ENCODE measurements at regions not wholly inside any gene's neighbourhood (a gene's known extent, or its start where the extent isn't known, plus 50 kb on each side); places are given as distances from the start of the nearest gene placed in this dataset.
"Not testable (repeated sequence)": the region's sequence is repeated elsewhere in the genome, so short reads cannot be mapped to it uniquely, and the experiment has no call there.

DNA sequence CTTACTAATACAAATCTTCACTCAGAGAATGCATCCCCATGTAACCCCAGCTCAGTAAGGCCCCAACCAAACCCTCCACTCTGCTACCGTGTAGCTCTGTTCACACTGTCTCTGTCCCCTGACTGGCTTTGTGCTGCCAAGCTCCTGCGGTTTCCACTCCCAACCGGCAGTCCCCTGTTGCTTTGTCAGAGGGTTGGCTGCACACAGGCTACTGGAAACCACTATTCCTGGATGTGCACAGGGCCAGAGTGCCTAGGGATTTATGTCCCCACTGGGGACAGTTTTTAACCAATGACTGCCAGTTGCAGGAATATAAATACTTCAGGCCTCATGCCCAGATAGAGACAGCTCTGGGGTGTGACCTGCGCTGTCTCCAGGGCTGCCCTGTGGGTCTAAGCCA is 157.1 kb upstream of the C16orf82 start:
- DNase-seq: no peak

DNA sequence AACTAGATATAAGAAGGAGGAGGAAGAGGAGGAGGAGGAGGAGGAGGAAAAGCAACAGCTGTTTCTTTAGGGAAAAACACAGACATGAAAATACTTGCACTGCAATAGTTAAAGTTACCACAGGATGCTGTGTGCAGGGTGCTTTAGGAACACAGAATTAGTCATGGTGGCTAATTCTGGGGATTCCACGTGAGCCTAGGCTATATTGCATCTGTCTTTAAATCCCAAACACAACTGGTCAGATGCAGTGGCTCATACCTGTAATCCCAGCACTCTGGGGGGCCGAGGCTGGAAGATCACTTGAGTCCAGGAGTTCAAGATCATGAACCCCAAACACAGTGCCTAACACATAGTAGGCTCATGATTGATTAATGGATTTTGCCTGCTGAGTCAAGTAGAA is 155.3 kb upstream of the C16orf82 start:
- DNase-seq: no peak

DNA sequence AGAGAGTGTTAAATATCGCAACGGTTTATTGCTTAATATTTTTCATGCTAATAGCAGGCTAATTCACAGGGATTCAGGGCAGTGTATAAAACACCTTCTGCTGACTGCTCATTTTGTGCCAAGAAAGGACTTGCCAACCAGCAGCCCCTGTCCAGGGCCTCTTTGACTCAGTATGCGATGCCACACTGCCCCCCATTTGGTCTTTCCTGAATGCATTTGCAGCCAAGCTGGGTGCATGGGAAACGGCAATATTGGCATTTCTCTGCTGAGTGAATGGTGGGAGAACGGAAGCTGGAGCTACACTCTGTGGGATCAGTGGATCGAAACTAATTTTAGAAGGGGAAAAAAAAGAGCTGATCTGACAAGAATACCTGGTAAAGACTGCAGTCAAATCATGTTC is 152.9 kb upstream of the C16orf82 start:
- DNase-seq: no peak

DNA sequence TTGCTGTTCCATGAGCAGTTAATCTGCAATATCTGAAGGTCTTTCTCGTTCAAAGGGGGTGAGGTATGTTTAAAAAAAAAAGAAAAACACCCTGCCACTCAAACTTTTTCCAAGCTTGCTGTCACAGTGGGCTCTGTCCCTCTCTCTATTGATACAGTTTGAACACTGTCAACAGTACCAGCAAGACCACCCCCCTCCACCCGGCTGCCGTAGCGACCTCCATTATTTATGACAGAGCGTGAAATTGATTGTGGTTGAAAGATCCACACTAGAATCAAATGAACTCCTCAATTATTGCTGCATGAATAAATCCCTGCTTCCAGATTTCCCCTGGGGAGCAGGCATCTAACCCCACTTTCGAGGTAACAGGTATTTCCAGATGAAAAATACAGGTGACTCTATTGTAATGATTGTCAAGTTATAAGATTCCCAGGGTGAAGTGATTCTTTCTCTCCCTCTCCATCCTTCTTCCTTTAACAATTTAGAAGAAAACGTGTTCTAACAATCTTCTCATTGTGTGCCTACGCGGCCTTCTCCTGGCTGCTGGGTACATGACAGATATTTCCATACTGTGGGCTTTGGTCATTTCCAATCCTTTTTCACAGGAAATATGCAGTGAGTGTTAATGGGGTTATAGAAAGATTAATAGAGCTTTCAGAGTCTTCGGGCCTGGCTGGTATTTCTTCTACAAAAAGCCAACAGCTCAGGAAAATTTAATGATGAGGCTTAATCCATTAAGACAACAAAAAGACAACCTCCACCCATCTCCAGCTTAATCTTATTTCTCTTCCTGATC is 135.7 kb upstream of the C16orf82 start:
- peak; percentile 5 for DNase-seq

DNA sequence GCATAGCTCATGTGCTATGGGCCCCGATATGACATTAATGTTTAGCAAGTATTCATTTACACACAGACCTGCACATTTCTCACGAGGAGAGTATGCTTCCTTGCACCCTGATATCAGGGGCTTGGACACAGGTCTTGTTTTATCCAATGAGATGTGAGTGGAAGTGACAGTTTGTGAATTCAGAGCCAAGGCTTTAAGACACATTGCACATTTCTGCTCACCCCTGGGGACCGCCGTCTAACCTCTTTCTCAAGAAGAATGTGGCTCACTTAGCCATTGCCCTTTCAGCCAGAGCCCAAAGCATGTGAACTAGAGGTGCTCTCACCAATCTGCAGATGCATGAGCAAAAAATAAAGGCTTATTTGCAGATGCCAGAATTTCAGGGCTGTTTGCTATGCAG is 116.1 kb upstream of the C16orf82 start:
- DNase-seq: no peak

DNA sequence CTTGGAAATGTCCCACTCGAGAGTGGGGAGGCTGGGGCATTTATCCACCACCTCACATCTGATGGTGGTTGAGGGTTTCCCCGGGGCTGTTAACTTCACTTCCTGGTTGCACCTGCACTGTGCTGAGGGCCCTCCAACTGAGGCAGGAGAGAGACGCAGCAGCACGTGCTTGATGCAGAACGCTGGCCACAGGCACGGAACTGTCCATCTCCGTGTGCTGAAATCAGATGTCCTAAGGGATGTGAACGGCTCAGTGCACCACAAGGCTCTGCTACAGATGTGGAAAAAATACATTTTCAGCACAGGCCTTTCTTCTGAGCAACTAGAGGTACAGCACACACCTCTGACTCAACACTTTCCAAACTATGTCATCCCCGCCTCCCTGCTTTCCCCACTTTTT is 114.8 kb upstream of the C16orf82 start:
- DNase-seq: no peak

DNA sequence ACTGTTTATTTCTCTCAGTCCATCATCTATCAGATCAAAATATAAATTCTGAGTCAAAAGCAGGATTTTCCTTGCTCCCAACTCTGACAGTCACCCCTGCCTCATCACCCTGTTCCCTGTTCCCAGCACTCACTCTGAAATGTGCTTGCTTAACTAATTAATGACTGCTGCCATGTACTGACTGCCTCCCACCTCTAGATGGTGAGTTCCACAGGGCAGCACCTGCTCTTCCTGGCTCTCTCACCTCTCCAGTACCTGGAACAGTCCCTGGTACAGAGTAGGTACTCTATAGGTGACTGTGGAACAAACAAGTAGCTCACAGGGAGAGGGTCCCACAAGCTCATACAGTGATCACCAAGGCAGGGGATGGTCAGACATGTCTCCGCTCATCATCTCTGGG is 114.3 kb upstream of the C16orf82 start:
- DNase-seq: no peak

DNA sequence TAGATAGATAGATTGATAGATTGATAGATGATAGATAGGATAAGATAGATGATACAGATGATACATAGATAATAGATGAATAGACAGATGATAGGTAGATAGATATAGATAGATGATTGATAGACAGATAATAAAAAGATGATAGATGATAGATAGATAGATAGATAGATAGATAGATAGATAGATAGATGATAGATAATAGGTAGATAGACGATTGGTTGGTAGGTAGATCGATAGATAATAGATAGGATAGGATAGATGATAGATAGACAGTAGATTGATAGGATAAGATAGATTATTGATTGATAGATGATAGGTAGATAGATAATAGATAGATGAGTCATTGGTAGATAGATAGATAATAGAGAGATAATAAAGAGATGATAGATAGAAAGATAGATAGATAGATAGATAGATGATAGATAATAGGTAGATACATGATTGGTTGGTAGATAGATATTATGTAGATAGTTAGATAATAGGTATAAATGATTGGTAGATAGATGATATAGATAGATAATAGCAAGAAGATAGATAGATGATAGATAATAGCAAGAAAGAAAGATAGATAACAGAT is 109.4 kb upstream of the C16orf82 start:
- no peak for DNase-seq

DNA sequence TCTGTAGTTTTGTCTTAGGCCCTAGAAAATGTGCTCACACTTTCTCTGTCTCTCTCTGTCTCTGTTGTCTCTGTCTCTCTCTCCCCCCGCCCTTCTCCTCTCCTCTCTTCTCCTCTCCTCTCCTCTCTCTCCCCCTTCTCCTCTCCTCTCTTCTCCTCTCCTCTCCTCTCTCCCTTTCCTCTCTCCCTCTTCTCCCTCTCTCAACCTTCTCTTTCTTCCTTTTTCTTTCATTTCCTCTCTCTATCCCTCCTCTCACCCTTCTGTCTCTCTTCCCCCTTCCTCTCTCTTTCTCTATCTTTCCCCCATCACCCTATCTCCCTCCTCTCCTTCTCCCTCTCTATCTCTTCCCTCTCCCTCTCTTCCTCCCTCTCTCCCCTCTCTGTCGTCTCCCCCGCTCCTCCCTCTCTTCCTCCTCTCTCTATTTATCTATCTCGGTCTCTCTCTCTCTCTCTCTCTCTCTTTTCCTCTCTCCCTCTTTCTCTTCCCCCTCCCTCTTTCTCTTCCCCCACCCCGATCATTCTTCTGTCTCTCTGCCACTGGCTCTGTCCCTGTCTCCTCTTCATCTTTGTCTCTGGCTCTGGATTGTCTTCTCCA is 107.2 kb upstream of the C16orf82 start:
- no peak for DNase-seq

DNA sequence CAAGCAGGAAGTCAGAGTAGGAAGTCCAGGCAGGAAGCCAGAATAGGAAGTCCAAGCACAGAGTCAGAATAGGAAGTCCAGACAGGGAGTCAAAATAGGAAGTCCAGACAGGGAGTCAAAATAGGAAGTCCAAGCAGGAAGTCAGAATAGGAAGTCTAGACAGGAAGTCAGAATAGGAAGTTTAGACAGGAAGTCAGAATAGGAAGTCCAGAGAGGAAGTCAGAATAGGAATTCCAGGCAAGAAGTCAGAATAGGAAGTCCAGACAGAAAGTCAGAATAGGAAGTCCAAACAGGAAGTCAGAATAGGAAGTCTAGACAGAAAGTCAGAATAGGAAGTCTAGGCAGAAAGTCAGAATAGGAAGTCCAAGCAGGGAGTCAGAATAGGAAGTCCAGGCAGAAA is 105.3 kb upstream of the C16orf82 start:
- no peak for DNase-seq

DNA sequence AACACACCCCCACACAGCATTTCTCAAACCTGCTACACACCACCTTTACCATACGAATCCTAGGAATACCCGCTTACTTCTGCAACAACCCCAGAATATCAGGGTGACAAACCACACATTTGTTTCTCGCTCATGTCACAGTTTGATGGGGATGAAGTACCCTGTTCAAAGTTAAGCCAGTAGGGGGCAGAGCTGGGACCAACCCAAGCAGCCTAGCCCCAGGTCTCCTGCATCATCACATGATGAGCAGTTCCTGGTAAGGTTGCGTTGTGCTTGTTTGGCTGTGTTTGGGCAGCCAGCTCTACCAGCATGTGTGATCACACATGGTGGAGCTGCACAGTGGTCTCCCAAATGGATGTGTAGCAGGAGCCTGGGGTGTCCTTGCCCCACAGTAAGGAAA is 103.6 kb upstream of the C16orf82 start:
- DNase-seq: peak; percentile 39

DNA sequence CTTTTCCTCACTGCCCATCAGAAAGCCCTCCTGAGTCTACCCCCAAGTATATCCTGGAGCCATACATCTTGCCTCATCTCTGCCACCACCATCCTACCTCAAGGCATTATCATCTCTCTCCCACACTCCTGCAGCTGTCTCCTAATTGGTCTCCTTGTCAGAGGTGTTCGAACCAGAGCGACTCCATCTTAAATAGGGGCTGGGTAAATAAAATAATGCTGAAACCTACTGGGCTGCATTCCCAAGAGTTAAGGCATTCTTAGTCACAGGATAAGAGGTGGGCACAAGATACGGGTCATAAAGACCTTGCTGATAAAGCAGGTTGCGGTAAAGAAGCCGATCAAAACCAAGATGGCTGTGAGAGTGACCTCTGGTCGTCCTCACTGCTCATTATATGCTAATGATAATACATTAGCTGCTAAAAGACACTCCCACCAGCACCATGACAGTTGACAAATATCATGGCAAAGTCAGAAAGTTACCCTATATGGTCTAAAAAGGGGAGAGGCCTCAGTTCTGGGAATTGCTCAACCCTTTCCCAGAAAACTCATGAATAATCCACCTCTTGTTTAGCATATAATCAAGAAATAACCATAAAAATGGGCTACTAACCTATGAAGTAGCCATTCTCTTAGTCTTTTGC is 97.0 kb upstream of the C16orf82 start:
- DNase-seq: no peak

DNA sequence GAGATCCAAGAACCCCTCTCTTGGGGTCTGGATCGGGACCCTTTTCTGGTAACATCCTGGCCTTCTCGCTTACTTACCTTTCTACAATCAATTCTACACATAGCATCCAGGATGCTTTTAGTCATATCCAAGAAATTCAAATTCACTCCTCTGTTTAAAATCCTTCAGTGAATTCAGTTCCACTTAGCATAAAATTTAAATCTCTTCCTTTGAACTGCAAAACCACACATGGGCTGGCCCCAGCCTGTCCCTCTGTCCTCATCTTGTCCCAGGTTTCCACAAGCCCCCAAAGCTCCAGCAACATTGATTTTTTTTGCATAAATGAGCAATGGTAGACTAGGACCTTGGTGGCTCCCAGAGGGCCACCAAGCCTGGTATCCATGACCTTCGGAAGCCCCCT is 96.4 kb upstream of the C16orf82 start:
- no peak for DNase-seq

DNA sequence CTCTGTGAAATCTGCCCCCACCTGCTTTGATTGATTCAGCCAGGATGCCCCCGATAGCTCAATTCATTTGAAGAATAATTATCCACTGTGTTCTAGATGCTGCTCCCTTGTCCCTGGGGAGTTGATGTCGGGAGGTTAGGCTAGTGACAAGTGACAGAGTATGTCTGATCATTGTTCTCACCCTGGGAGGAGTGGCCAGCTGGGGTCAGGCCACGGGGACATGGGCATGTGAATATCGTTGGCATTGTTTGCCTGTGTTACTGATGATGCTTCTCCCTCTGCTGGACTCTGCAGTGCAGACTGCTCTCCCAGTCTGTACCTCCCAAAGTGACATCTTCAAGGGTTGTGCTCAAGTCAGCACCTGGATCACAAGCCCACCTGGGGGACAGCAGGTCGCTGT is 89.9 kb upstream of the C16orf82 start:
- no peak for DNase-seq

DNA sequence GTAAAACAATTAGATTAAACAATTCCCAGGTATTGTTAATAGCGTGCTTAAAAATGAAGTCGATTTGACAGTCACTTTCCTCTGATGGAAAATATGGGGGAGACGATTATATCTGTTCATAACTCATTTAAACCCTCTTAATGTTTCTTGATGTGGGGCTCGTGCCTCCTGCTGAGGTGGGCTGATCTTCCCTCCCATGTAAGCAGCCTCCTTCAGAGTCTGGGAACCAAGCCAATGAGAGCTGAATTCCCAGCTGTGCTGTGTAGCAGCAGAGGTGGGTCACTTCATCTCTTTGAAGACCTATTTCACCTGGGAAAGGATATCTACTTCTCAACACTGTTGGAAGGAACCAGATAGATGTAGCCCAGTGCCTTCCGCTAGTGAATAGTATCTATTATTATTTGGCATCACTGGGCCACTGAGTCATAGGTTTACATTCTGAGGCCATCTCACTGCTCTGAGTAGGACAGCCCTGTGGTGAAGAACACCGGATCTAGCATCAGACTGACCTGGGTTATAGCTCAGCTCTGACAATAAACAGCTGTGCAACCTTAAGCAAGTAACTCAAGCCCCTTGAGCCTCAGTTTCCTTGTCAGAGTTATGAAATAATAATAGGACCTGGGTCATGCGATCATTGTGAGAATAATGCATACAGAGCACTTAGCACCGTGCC is 85.3 kb upstream of the C16orf82 start:
- no peak for DNase-seq

DNA sequence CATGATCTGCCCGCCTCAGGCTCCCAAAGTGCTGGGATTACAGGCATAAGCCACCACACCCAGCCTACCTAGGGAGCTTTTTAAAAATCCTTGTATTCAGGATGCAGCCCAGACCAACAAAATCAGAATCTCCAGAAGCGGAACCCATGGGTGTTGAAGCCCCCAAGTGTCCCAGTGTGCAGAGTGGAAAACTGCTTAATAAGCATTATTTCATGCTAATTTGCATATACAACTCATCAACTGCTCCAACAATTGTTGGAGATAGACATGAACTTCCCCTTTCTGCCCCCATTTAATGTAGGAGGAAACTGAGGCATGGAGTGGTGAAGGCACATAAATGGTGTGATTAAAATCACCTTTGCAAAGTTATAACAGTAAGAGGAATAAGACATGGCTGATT is 84.3 kb upstream of the C16orf82 start:
- DNase-seq: no peak

DNA sequence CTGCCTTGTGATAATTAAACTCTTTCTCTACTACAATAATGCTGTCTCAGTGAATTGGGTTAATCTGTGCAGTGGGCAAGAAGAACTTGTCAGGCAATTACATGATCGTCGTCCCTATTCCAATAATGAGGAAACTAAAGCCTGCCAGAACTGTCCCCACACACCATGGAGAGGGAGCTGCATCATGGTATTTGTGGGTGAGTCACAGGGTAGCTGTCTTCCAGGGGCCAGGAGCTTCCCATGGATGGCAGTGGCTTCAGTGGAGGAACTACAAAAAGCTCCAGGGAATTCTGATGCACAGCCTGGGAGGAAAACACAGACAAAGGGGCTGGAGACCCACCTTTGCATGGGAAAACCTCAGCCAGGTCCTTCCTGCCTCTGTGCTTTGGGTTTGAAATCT is 83.3 kb upstream of the C16orf82 start:
- DNase-seq: no peak

DNA sequence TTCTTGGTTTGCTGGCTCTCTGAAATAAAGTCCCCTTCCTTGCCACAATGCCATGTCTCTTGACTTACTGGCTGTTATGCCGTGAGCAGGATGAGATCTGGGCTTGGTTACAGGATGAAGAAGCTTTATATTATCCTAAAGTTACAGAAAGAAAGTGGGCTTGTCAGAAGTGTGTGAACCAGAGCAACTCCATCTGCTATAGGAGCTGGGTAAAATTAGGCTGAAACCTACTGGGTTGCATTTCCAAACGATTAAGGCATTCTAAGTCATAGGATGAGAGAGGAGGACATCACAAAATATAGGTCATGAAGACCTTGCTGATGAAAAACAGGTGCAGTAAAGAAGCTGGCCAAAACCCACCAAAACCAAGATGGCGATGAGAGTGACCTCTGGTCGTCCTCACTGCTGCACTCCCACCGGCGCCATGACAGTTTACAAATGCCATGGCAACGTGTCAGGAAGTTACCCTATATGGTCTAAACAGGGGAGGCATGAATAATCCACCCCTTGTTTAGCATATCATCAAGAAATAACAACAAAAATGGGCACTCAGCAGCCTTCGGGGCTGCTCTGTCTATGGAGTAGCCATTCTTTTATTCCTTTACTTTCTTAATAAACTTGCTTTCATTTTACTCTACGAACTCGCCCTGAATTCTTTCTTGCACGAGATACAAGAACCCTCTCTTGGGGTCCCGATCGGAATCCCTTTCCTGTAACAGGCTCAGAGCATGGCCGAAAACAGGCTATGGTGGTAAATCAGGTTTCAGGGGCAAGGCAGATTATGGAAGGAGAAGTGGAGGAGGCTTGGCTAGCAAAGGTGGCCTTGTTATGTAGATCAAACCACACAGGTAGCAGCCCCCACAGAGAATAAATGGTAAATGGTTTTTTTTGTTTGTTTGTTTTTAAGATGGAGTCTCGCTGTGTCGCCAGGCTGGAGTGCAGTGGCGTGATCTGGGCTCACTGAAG is 81.3 kb upstream of the C16orf82 start:
- no peak for DNase-seq

DNA sequence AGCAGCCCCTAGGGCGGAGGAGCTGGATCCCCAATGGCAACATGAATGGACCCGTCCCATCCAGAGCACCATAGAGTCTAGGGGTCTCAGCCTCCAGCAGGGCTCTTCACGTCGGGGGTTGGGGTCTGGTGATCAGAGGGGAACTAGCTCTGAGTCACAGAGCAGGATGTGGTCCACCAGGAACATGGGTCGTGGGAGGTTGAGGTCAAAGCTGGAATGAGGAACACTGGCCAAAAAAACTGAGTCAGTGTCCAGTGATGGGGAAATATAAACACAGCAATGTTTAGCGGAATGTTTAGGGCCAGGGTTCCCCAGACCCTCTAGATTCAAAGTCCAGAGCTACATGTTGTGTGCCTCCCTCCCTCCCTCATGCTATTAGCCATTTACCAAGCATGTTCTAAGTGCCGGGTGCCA is 79.1 kb upstream of the C16orf82 start:
- no peak for DNase-seq

DNA sequence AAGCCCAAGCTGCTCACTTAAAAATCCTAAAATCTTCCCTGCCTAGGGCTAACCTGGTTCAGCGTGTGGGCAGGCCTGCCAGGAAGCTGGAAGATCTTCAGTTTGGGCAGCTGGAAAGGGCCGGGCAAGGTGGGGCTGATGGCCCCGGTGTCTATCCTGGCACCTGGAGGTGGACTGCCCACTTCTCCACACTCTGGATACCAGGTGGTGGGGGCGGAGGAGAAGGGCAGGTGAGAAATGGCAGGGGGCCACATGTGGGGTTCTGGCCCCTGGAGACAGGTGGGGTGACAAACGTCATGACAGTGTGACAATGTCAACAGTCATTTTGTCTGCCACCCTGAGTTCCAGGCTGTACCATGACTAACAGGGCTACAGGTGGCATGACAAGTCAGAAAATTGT is 78.5 kb upstream of the C16orf82 start:
- no peak for DNase-seq

DNA sequence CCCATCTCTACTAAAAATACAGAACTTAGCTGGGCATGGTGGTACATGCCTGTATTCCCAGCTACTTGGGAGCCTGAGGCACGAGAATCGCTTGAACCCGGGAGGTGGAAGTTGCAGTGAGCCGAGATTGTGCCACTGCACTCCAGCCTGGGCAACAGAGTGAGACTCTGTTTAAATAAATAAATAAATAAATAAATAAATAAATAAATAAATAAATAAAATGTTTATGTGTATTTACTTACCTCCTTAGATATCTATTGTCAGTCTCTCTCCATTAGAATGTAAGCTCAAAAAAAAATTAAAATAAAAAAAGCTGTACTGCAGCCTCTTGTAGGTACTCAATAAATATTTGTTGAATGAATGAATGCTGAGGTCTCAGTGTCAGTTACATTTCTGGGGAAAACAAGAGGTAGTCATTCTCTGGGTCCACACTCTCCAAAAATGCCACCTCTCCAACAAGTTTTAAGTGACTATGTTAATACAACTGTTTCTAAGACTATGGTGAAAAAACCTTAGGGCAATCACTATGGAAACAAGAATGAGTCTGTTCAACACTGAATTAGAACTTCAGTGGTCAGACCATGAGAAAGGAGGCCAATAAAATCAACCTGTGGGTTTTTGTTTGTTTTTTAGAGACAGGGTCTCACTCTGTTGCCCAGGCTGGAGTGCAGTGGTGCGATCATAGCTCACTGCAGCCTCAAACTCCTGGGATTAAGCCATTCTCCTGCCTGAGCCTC is 76.2 kb upstream of the C16orf82 start:
- not testable (repeated sequence) for DNase-seq
